ENCODE measurements at regions not wholly inside any gene's neighbourhood (a gene's known extent, or its start where the extent isn't known, plus 50 kb on each side); places are given as distances from the start of the nearest gene placed in this dataset.

DNA sequence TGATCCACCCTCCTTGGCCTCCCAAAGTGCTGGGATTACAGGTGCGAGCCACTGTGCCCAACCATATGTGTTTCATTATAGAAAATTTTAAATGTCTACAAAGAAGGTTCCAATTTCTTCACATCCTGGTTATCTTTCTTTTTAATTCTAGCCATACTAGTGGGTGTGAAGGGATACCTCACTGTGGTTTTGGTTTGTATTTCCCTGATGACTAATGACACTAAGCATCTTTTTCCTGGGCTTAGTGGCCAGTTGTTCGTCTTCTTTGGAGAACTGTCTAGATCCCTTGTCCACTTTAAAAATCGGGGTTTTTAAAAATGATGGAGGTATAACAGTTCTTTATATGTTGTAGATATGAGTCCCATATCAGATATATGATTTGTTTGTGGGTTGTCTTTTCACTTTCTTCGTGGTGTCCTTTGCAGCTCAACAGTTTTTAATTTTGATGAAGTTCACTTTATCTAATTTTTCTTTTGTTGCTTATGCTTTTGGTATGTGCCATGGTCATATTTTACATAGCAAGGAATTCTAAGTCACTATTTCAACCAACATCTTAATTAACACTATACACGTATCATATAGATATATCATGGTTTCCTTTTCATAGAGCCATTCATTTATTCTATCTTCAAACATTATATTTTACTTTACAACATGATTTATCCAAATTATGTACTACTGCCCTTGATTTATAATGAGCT lies 135.0 kb upstream of the RIOK3 start:
- TF ChIP-seq, protein P1, sequence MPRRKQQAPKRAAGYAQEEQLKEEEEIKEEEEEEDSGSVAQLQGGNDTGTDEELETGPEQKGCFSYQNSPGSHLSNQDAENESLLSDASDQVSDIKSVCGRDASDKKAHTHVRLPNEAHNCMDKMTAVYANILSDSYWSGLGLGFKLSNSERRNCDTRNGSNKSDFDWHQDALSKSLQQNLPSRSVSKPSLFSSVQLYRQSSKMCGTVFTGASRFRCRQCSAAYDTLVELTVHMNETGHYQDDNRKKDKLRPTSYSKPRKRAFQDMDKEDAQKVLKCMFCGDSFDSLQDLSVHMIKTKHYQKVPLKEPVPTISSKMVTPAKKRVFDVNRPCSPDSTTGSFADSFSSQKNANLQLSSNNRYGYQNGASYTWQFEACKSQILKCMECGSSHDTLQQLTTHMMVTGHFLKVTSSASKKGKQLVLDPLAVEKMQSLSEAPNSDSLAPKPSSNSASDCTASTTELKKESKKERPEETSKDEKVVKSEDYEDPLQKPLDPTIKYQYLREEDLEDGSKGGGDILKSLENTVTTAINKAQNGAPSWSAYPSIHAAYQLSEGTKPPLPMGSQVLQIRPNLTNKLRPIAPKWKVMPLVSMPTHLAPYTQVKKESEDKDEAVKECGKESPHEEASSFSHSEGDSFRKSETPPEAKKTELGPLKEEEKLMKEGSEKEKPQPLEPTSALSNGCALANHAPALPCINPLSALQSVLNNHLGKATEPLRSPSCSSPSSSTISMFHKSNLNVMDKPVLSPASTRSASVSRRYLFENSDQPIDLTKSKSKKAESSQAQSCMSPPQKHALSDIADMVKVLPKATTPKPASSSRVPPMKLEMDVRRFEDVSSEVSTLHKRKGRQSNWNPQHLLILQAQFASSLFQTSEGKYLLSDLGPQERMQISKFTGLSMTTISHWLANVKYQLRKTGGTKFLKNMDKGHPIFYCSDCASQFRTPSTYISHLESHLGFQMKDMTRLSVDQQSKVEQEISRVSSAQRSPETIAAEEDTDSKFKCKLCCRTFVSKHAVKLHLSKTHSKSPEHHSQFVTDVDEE (CRISPR knock-in tag; IDR thresholded peaks at IDR 0.05), result no peak
- TF ChIP-seq PPARA (CRISPR knock-in tag; IDR thresholded peaks at IDR 0.05; ENCODE audit: borderline replicate concordance) (no peak), BACH2 (CRISPR knock-in tag; IDR thresholded peaks at IDR 0.05; ENCODE audit: borderline replicate concordance) (no peak), RARB (CRISPR knock-in tag; IDR thresholded peaks at IDR 0.05) (no peak)
- TF ChIP-seq, protein P2, sequence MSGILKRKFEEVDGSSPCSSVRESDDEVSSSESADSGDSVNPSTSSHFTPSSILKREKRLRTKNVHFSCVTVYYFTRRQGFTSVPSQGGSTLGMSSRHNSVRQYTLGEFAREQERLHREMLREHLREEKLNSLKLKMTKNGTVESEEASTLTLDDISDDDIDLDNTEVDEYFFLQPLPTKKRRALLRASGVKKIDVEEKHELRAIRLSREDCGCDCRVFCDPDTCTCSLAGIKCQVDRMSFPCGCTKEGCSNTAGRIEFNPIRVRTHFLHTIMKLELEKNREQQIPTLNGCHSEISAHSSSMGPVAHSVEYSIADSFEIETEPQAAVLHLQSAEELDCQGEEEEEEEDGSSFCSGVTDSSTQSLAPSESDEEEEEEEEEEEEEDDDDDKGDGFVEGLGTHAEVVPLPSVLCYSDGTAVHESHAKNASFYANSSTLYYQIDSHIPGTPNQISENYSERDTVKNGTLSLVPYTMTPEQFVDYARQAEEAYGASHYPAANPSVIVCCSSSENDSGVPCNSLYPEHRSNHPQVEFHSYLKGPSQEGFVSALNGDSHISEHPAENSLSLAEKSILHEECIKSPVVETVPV (CRISPR knock-in tag; IDR thresholded peaks at IDR 0.05), result no peak
- peak; percentile 66; the same call in 2 of the 3 replicates for ATAC-seq

DNA sequence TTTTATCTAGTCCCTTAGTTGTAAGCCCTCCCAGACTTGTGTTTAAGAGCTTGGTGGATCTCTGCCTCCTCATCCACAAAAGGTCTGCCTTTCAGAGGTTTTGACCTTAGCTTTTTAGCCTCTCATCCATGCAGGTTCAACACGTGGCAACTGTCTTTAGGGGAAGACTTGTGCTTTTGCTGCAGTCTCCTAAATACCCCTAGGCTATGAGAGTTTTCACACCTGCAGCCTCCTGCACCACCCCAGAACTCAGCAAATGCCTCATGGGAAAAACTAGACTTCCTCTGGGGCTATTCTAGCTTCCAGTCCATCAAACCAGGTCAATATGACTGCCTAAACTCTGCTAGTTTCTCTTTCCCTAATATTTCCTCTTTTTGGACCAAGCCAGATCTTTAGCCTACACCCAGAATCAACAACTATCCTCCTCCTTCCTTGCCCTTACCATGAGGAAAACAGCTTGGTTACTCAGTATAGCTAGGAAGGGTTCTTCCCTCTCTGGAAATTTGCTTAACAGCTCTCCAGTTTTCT lies 132.3 kb upstream of the RIOK3 start:
- TF ChIP-seq BACH2 (CRISPR knock-in tag; IDR thresholded peaks at IDR 0.05; ENCODE audit: borderline replicate concordance) (no peak), ISL1 (CRISPR knock-in tag; IDR thresholded peaks at IDR 0.05) (no peak), TCF4 (CRISPR knock-in tag; IDR thresholded peaks at IDR 0.05; ENCODE audit: borderline replicate concordance) (no peak), ZC3H10 (CRISPR knock-in tag; IDR thresholded peaks at IDR 0.05) (no peak), SNAI2 (CRISPR knock-in tag; IDR thresholded peaks at IDR 0.05) (no peak), ZNF8 (CRISPR knock-in tag; IDR thresholded peaks at IDR 0.05) (no peak), ZFP30 (CRISPR knock-in tag; IDR thresholded peaks at IDR 0.05) (no peak), OSR1 (CRISPR knock-in tag; IDR thresholded peaks at IDR 0.05) (no peak), ESRRG (CRISPR knock-in tag; IDR thresholded peaks at IDR 0.05) (no peak), RARB (CRISPR knock-in tag; IDR thresholded peaks at IDR 0.05) (no peak), ZFP3 (CRISPR knock-in tag; IDR thresholded peaks at IDR 0.05) (no peak), GLIS3 (CRISPR knock-in tag; IDR thresholded peaks at IDR 0.05) (no peak)
- TF ChIP-seq, protein P2 (CRISPR knock-in tag; IDR thresholded peaks at IDR 0.05), result no peak
- TF ChIP-seq, protein P3, sequence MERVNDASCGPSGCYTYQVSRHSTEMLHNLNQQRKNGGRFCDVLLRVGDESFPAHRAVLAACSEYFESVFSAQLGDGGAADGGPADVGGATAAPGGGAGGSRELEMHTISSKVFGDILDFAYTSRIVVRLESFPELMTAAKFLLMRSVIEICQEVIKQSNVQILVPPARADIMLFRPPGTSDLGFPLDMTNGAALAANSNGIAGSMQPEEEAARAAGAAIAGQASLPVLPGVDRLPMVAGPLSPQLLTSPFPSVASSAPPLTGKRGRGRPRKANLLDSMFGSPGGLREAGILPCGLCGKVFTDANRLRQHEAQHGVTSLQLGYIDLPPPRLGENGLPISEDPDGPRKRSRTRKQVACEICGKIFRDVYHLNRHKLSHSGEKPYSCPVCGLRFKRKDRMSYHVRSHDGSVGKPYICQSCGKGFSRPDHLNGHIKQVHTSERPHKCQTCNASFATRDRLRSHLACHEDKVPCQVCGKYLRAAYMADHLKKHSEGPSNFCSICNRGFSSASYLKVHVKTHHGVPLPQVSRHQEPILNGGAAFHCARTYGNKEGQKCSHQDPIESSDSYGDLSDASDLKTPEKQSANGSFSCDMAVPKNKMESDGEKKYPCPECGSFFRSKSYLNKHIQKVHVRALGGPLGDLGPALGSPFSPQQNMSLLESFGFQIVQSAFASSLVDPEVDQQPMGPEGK (CRISPR knock-in tag; IDR thresholded peaks at IDR 0.05; ENCODE audit: borderline replicate concordance), result no peak
- TF ChIP-seq, protein P4, sequence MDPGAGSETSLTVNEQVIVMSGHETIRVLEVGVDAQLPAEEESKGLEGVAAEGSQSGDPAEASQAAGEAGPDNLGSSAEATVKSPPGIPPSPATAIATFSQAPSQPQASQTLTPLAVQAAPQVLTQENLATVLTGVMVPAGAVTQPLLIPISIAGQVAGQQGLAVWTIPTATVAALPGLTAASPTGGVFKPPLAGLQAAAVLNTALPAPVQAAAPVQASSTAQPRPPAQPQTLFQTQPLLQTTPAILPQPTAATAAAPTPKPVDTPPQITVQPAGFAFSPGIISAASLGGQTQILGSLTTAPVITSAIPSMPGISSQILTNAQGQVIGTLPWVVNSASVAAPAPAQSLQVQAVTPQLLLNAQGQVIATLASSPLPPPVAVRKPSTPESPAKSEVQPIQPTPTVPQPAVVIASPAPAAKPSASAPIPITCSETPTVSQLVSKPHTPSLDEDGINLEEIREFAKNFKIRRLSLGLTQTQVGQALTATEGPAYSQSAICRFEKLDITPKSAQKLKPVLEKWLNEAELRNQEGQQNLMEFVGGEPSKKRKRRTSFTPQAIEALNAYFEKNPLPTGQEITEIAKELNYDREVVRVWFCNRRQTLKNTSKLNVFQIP (CRISPR knock-in tag; IDR thresholded peaks at IDR 0.05; ENCODE audit: borderline replicate concordance, low read depth), result no peak
- TF ChIP-seq, protein P5, sequence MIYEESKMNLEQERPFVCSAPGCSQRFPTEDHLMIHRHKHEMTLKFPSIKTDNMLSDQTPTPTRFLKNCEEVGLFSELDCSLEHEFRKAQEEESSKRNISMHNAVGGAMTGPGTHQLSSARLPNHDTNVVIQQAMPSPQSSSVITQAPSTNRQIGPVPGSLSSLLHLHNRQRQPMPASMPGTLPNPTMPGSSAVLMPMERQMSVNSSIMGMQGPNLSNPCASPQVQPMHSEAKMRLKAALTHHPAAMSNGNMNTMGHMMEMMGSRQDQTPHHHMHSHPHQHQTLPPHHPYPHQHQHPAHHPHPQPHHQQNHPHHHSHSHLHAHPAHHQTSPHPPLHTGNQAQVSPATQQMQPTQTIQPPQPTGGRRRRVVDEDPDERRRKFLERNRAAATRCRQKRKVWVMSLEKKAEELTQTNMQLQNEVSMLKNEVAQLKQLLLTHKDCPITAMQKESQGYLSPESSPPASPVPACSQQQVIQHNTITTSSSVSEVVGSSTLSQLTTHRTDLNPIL (CRISPR knock-in tag; IDR thresholded peaks at IDR 0.05; ENCODE audit: low read depth), result no peak
- no peak for ATAC-seq

DNA sequence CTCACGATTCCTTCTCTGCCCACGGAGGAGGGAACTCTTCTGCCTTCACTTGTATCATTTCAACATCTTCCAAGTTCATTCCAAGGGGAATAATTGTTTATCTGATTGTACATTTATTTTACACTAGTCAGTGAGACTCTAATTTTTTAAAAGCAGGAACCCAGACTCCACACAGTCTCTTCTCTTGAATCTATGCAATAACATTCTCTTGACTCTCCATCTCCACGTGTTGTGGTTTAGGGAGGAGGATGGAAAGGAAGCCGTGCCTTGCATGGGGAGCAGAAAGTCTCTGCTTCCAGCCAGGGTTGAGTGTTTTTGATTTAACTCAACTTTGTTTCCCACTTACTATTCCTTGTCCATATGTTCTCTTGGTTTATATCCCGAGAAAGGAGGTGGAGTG lies 131.1 kb upstream of the RIOK3 start:
- TF ChIP-seq ZFP30 (CRISPR knock-in tag; IDR thresholded peaks at IDR 0.05) (no peak), ZNF565 (CRISPR knock-in tag; conservative IDR thresholded peaks at IDR 0.05; ENCODE audit: low read depth) (no peak), ESRRG (CRISPR knock-in tag; IDR thresholded peaks at IDR 0.05) (no peak), TCF4 (CRISPR knock-in tag; IDR thresholded peaks at IDR 0.05; ENCODE audit: borderline replicate concordance) (no peak), ISL1 (CRISPR knock-in tag; IDR thresholded peaks at IDR 0.05) (no peak), ZFP3 (CRISPR knock-in tag; IDR thresholded peaks at IDR 0.05) (no peak), RARB (CRISPR knock-in tag; IDR thresholded peaks at IDR 0.05) (no peak), CSDC2 (CRISPR knock-in tag; IDR thresholded peaks at IDR 0.05) (no peak)
- TF ChIP-seq, protein P4 (CRISPR knock-in tag; IDR thresholded peaks at IDR 0.05; ENCODE audit: borderline replicate concordance, low read depth), result no peak
- TF ChIP-seq, protein P5 (CRISPR knock-in tag; IDR thresholded peaks at IDR 0.05; ENCODE audit: low read depth), result no peak
- no peak for ATAC-seq
